WERI-Rb-1 (cell line): ENCODE measurements at regions not wholly inside any gene's neighbourhood (a gene's known extent, or its start where the extent isn't known, plus 50 kb on each side); places are given as distances from the start of the nearest gene placed in this dataset.

Experiments used
- DNase-seq: peaks from one replicate; pipeline ENCODE4 v3.0.0-alpha.2; 2020
- H3K27ac ChIP-seq: fragments of 250-450 bp; sonication (Bioruptor Pico); 2 replicates; pipeline ENCODE4 v1.5.1; 2020; ENCODE audit warnings: mild to moderate bottlenecking, moderate library complexity
- H3K27me3 ChIP-seq: fragments of 250-450 bp; sonication (Bioruptor Pico); 2 replicates; pipeline ENCODE4 v1.5.1; 2021; ENCODE audit warnings: mild to moderate bottlenecking, low read depth, moderate library complexity; ENCODE audit not compliant: insufficient read depth, severe bottlenecking
- H3K36me3 ChIP-seq: fragments of 250-450 bp; sonication (Bioruptor Pico); 2 replicates; pipeline ENCODE4 v1.5.1; 2020; ENCODE audit warnings: mild to moderate bottlenecking, moderate library complexity
- H3K4me3 ChIP-seq: 2 replicates; pipeline ENCODE4 v1.5.1; 2011; ENCODE audit warnings: low read depth, mild to moderate bottlenecking, control low read depth, low read length
- H3K9me3 ChIP-seq: fragments of 250-450 bp; sonication (Bioruptor Pico); 2 replicates; pipeline ENCODE4 v1.5.1; 2021; ENCODE audit warnings: mild to moderate bottlenecking, moderate library complexity; ENCODE audit not compliant: severe bottlenecking
- CTCF ChIP-seq: IDR thresholded peaks from 2 replicates; pipeline ENCODE4 v1.5.1; 2011; ENCODE audit warnings: low read depth, mild to moderate bottlenecking, control low read depth, inconsistent platforms, low read length

- TF ChIP-seq CTCF = no peak
- no peaks in the 10 kb centered on the region for H3K27me3 ChIP-seq
- H3K4me3 ChIP-seq = no peak overlapping the region
- H3K27ac ChIP-seq = no peak overlapping the region
- no peaks in the 10 kb centered on the region for H3K9me3 ChIP-seq
- no peak for DNase-seq
- H3K36me3 ChIP-seq = no peaks in the 10 kb centered on the region
Measured at GRCh38 chr1:234902774-234903547, 225.7 kb downstream of the TOMM20 start.

- Histone ChIP-seq H3K27ac (no peak overlapping the region), H3K4me3 (no peak overlapping the region), H3K9me3 (no peaks in the 10 kb centered on the region), H3K27me3 (no peaks in the 10 kb centered on the region), H3K36me3 (no peaks in the 10 kb centered on the region)
- TF ChIP-seq CTCF = no peak
- DNase-seq = no peak
Measured at GRCh38 chr1:234901491-234902049, 227.1 kb downstream of the TOMM20 start.

DNA sequence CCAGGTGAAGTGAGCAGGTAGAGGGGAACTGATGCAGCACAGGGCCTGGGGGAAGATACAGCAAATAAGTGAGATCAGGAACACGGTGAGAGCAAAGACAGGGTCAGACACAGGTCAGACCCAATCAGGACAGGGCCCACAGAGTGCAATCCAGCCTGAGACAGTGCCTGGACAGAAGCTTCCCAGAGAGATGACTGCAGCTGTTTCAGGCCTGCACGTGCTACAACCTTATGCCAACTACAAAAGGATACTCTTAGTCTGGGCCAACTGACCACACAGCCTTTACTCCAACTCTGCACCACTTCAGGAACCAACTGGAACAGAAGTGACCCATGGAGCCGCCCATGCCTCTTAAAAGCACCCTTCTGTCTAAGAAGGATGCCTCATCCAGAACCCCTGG, 228.0 kb downstream of the TOMM20 start:
- DNase-seq = no peak
- no peak overlapping the region for H3K4me3 ChIP-seq
- no peak overlapping the region for H3K27ac ChIP-seq

GRCh38 chr1:234899730-234900072, 228.9 kb downstream of the TOMM20 start:
- TF ChIP-seq CTCF = no peak
- Histone ChIP-seq H3K27me3 (no peaks in the 10 kb centered on the region), H3K27ac (no peak overlapping the region), H3K4me3 (no peak overlapping the region), H3K36me3 (no peaks in the 10 kb centered on the region), H3K9me3 (no peaks in the 10 kb centered on the region)
- no peak for DNase-seq

More for the DNA sequence above, 228.0 kb downstream of the TOMM20 start:
- no peak for TF ChIP-seq CTCF
- Histone ChIP-seq H3K36me3 (no peaks in the 10 kb centered on the region), H3K27me3 (no peaks in the 10 kb centered on the region), H3K9me3 (no peaks in the 10 kb centered on the region)

GRCh38 chr1:234899041-234899729, 229.5 kb downstream of the TOMM20 start:
- TF ChIP-seq CTCF = no peak
- no peak overlapping the region for H3K27ac ChIP-seq

More at GRCh38 chr1:234899041-234899729, 229.5 kb downstream of the TOMM20 start:
- Histone ChIP-seq H3K4me3 (no peak overlapping the region), H3K36me3 (no peaks in the 10 kb centered on the region), H3K27me3 (no peaks in the 10 kb centered on the region), H3K9me3 (no peaks in the 10 kb centered on the region)
- DNase-seq = no peak
